ENCODE measurements at regions not wholly inside any gene's neighbourhood (a gene's known extent, or its start where the extent isn't known, plus 50 kb on each side); places are given as distances from the start of the nearest gene placed in this dataset.

DNA sequence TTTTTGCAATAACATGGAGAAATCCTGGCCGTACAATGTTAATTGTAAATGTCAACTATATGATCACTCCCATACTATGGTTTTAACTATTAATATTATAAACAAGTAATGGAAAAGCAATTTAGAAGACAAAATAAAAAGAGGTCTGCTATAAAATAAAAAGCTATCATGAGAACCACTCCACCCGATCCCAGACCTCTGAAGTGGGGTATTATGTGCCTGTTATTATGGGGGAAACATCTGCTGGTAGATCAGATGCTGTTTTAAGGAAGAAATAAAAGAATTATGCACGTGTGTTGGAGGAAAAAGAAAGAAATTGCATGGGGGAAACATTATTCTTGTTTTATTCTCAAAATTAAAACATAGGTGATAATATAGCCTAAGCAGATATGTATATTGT is 615.7 kb upstream of the ARID1B start:
- no peak for DNase-seq (ENCODE audit: low read depth in 2 of 3, low spot score in 1 of 3)

GRCh38 chr6:156160795-156161165 is 616.4 kb upstream of the ARID1B start:
- DNase-seq (ENCODE audit: low read depth in 2 of 3, low spot score in 1 of 3), result no peak

DNA sequence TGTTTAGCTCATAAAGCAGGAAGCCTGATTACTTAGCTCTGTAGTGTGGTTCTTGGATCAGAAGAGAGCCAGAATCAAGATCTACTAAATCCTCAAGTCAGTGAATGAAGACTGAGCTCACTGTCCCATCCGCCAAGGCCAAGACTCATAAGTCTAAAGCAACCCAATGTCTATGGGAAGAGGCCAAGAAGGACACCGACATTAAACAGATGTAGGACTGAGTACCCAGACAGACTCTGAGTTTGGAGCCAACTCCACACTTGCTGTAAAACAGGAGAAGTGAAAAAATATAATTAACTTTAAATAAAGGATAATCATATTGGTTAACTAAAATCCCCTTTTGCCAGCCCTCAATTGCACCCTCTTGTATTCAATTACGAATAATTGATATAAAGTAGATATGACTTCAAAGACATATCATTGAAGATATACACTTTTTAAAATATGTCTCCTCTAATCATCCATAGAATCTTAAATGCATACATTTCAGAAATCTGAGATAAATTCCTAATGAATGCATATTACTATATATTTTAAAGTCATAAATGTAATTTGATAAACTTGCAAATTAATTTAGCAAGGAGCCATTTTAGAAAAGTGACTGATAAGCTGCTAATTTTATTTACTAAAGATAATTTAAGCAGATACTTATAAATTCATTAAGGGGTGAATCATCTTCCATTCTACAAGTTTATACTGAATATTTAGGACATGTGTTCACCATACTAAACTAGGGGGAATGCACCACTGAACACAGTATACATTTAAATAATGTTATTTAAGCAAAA is 617.0 kb upstream of the ARID1B start:
- DNase-seq (ENCODE audit: low read depth in 2 of 3, low spot score in 1 of 3), result no peak

DNA sequence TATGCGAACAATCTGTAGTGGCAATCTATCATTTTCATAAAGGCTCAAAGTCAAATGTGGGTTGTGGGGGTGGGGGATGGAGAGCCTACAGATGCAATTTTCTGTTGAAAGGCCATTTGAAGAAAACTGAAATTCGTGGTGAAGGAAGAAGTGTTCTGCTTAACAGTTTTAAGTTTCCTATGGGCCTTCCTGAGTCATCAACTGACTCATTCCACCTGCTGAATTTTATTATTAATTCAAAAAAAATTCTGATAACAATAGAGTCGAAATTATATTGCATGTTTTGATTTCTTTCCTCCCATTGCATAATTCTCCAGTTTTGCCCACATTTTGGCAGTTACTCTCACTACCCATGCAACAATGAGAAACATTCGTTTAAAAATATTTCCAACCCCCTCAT is 622.3 kb upstream of the ARID1B start:
- no peak for DNase-seq (ENCODE audit: low read depth in 2 of 3, low spot score in 1 of 3)

- DNase-seq (ENCODE audit: low read depth in 2 of 3, low spot score in 1 of 3), result no peak
Measured at GRCh38 chr6:156150391-156150790, 626.8 kb upstream of the ARID1B start.

DNA sequence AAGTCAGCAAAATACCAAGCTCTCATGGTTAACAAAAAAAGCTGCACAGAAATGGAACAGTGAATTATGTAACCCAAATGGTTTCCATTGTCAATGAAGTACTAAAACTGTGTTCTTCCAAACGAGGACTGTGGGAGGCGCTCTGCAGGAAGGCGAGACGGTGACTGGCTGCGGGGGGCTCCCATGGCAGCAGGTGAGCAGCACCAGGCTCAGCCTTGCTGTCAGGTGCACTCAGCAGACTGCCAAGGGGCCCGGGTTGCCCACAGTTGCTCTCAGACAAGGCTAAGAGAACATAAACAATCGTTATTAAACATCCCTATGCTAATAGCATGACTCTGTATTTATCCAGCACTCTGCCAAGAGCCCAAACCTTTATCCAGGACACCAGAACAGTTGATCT is 630.3 kb upstream of the ARID1B start:
- DNase-seq (ENCODE audit: low read depth in 2 of 3, low spot score in 1 of 3), result no peak

DNA sequence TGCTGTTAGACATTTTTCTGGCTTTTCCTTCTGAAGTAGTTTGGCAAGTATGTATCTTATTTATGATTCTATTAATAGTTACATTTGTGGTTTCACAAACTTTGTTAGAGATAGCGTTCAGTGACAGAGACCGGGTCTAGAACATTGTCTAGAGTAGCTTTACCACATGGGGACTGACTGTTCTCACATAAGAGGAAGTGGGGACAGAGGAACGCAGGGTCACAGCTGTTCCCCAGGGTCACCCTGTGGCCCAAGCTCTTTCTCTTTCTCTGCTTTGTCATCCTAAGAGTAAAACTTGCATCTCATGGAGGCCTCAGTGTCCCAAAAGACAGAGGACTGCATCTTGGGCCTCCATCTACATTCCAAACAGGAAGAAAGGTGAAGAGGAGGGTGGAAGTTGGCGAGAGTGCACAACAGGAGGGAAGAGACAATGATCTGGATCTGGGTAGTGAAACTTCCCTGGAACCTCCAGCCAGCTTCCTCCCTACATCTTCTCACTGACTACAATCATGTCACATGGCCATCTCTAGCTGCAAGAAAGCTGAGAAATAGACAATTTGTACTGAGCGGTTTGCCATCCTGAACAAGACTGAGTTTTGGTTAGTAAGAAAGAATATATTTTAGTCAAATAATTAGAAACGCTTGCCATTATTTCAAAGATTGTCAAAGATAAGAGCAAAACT is 645.8 kb upstream of the ARID1B start:
- no peak for DNase-seq (ENCODE audit: low read depth in 2 of 3, low spot score in 1 of 3)

DNA sequence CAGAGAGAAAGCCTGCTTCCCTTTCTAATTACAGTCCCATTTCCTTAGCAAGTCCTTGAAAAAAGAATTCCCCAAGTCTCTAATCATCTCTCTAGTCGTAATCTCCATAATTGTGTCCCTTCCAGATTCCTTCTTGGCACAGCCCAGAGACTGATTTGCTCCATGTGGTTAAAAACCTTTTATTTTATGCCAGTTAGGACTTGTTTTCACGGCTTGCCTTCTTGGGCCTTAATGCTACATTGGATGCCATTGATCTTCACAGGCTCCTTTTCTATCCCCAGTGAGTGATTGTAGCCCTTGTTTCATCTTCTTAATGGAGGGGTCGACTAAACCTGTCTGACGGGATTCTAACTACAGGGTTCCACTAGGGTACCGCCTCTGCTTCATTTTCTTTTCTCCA is 650.6 kb upstream of the ARID1B start:
- DNase-seq (ENCODE audit: low read depth in 2 of 3, low spot score in 1 of 3), result no peak

GRCh38 chr6:156125844-156126243 is 651.3 kb upstream of the ARID1B start:
- no peak for DNase-seq (ENCODE audit: low read depth in 2 of 3, low spot score in 1 of 3)

DNA sequence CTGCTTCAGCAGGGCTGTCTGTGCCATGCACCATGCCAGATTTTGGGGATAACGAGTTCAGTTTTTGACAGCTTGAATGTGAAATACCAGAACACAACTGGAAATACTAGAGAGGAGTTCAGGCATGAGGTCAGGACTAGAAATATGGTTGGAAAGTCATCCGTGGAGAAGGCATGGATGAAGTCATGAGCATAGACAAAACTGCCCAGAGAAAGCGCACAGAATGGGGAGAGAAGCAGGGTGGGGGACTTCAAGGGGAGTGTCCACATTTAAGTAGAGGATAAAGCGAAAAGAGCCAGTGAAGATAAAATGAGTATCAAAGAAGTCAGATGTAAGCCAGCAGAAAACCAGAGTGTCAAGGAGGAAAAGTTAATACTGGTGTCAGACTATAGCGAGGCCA is 653.4 kb upstream of the ARID1B start:
- no peak for DNase-seq (ENCODE audit: low read depth in 2 of 3, low spot score in 1 of 3)

GRCh38 chr6:156121973-156122372 is 655.2 kb upstream of the ARID1B start:
- no peak for DNase-seq (ENCODE audit: low read depth in 2 of 3, low spot score in 1 of 3)

- no peak for DNase-seq (ENCODE audit: low read depth in 2 of 3, low spot score in 1 of 3)
Measured at GRCh38 chr6:156114541-156114940, 658.9 kb upstream of the NOX3 start.

DNA sequence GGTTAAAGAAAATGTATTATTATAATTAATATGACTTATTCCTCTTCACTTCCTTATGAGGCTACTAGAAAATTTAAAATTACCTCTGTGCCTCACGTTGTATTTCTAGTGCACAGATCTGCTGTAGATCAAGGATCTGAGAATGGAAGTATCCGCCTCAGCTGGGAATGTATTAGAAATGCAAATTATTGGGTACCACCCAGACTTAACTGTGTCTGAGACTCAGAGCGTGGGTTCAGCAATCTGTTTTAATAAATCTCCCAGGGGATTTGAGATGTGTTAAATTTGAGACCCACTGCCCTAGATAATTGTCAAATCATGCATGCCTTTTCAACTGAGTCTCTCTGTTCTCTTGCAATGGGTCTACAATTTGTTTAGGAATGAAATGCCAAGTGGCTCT is 658.0 kb upstream of the NOX3 start:
- DNase-seq (ENCODE audit: low read depth in 2 of 3, low spot score in 1 of 3), result no peak

DNA sequence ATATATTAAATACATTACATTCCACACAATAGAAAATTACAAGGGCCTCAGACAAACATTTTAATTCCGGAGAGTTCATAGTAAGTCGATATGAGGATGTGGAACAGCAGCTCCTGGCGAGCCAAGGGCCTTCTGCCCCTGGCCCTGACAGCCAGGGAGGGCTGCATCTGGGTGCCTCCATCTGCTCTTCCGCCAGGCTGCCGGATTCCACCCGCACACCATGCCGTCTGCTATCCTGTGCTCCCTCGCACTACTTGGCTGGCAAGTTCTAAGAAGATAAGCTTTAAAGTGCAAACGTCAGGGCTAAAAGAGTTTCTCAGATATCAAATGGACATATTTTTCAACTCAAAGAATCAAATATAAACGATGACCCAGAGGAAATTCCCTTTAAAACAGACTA is 656.3 kb upstream of the NOX3 start:
- DNase-seq (ENCODE audit: low read depth in 2 of 3, low spot score in 1 of 3), result no peak

GRCh38 chr6:156110249-156110648 is 654.6 kb upstream of the NOX3 start:
- DNase-seq (ENCODE audit: low read depth in 2 of 3, low spot score in 1 of 3), result no peak

DNA sequence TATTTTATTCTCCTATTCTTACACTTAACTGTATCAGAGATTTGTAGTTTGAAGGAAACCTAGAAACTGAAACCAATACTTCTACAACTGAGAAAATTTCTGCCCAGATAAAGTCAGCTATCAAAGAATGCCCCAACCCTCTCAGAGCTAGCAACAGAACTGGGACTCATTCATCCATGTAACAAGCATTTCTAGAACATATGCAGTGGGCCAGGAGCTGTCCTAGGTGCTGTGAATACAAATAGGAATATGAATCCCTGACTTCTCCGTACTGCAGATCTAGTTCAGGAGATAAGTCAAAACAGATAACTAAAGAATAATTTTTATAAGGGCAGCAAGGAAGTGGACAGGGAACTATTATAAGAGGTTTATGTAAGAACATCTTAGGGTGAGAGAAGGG is 654.1 kb upstream of the NOX3 start:
- DNase-seq (ENCODE audit: low read depth in 2 of 3, low spot score in 1 of 3), result no peak

DNA sequence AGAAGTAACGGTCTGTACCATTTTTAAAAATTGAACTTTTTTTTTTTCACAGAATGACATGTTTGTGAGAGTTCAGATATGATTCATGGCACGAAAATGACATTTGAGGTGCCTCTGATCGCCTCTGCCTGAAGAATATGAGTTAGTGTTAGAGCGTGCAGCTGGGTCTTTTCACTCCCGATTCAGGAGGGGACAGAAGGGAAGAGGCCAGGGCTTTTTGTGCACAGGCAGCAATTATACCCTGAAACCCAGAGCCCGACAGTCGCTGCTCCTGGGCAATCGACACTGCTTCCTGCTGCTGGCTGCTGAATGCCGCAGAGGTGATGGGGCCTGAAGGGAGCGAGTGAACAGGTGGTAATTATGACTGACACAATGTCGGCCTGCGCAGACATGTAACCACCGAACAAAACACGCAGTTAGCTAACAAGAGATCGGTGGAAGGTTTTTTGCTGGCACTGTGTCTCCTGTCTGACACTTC is 652.0 kb upstream of the NOX3 start:
- DNase-seq (ENCODE audit: low read depth in 2 of 3, low spot score in 1 of 3), result no peak

DNA sequence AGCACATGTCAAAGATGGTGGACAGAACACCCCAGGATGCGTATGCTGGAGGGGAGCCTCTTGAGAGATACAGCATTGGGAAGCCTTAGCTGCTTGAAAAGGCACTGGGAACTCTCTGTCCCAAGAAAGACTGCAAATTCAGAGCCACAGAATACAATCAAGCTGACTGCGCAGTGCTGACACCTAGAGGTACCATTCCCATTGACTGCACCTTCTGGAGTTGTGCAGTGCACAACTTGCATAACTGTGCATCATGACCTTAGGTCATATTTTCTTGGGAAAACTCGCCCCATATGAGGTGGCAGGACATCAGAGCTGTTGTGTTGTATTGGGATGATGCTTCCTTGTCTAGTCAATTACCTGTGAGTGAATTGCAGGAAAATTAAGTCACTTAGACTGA is 646.5 kb upstream of the NOX3 start:
- no peak for DNase-seq (ENCODE audit: low read depth in 2 of 3, low spot score in 1 of 3)

DNA sequence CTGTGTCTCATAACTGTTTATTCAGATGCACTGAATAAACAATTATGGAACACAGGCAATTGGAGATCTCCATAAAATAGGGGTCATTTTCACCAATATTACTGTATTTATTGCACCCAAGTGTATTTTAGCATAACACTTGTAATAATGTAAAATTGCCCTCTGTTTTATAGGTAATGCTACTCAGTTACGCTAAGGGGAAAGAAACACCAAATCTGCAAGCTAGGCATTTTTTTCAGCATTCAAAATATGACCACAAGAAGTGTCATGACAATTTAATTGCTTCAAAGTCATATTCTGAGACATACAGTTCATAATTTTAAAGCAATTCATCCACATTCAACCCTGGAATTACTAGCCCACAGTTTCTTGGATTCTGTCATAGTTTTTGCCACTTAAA is 643.2 kb upstream of the NOX3 start:
- no peak for DNase-seq (ENCODE audit: low read depth in 2 of 3, low spot score in 1 of 3)

GRCh38 chr6:156087487-156087886 is 631.8 kb upstream of the NOX3 start:
- DNase-seq (ENCODE audit: low read depth in 2 of 3, low spot score in 1 of 3), result no peak

DNA sequence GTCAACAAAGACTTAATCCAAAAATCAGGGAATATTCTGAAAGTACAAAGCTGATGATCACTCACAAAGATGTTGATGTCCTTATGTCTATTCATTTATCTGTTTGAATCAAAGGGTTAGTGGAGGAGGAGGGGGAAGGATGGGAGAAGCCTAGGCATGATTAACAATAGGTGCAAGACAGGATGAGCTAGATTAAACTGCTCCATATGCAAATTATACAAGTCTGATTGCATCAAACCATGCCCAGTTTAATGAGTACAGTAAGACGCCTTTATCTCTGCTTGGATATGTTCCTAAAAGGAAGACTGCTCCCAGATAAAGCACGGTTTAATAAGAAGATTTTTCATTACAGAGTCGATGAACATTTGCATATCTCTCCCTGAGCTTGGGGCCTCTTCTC is 626.4 kb upstream of the NOX3 start:
- DNase-seq (ENCODE audit: low read depth in 2 of 3, low spot score in 1 of 3), result no peak

DNA sequence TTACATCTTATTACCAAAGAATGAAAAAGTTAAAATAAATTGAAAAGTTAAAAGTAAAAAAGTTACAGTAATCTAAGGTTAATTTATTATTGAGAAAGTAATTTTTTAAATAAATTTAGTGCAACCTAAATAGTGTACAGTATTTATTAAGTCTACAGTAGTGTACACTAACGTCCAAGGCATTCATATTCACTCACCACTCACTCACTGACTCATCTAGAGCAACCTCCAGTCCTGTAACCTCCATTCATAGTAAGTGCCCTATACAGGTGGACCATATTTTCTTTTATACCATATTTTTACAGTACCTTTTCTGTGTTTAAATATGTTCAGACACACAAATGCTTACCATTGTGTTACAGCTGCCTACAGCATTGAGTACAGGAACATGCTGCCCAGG is 624.7 kb upstream of the NOX3 start:
- DNase-seq (ENCODE audit: low read depth in 2 of 3, low spot score in 1 of 3), result no peak

DNA sequence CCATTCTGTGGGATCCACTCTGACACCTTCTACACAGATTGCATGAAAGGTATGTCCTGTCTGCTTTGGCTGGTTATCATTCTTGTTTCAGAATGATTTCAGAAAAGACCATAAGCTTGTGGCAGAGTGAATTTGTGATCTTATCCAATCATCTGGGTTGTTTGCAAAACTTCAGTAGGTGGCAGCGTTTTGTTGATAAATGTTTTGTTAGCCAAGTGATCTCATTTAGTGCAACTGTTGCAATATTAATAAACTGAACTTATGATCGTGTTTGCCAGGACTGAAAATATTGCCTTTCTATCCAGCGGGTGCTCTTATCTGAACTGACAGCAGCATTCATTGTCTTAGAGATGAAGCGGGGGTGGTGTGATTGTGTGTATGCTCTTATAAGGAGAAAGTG is 613.2 kb upstream of the NOX3 start:
- no peak for DNase-seq (ENCODE audit: low read depth in 2 of 3, low spot score in 1 of 3)

All from stimulated activated CD4-positive, alpha-beta T cell treated with anti-CD3 and anti-CD28 coated beads, Interleukin-12 subunit alpha, Interleukin-12 subunit beta, amount 100 ng/mL, for 48 hours (primary cell).